GOT3 (cell line): ENCODE measurements at regions not wholly inside any gene's neighbourhood (a gene's known extent, or its start where the extent isn't known, plus 50 kb on each side); places are given as distances from the start of the nearest gene placed in this dataset.
"Not testable (repeated sequence)": the region's sequence is repeated elsewhere in the genome, so short reads cannot be mapped to it uniquely, and the experiment has no call there.

ENCODE experiments used
- DNase-seq: peaks from one replicate; lab custom pipeline; 2025; ENCODE audit warnings: mixed read lengths; lab: John Stamatoyannopoulos, UW

DNA sequence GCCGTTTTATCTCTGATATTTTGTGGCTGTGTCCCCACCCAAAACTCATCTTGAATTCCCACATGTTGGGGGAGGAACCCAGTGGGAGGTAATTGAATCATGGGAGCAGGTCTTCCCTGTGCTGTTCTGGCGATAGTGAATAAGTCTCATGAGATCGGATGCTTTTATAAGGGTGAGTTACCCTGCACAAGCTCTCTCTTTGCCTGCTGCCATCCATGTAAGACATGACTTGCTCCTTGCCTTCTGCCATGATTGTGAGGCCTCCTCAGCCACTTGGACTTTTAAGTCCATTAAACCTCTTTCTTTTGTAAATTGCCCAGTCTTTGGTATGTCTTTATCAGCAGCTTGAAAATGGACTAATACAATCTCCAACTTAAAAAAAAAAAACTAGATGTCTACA lies 502.8 kb downstream of the TFAP2B start:
- not testable (repeated sequence) for DNase-seq

DNA sequence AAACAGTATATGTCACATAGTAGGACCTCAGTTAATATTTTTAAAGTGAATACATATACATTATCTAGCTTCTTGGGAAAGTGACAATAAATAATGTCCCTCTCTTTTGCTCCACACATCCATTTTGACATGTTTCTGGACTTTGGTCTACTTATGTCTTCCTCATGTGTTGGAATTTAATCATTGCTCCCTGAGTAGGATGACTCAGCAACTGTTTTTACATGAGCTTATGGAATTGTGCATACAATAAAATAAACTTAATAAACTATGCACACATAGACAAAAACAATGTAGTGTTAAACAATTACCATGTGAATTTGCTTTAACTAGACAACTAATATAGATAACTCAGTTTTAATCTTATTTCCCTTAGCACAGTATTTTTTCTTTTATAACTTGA lies 503.8 kb downstream of the TFAP2B start:
- no peak for DNase-seq

DNA sequence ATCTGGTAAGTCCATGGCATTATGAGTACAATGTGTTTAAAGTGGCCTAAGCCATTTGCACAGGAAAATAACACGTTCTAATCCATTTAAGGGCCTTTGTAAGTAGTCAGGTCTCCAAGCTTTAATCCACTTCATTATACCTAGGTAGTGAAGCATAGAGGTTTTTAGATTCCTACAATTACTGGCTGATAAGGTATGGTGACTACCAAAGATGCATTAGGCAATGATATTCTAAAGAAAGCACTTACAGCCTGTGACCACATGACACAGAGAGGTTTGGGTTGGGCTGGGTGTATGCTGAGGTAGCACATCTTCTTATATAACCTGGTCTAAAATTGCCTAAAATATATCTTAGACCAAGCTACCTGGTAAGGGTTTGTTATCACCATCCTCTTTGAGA lies 504.4 kb downstream of the TFAP2B start:
- no peak for DNase-seq

DNA sequence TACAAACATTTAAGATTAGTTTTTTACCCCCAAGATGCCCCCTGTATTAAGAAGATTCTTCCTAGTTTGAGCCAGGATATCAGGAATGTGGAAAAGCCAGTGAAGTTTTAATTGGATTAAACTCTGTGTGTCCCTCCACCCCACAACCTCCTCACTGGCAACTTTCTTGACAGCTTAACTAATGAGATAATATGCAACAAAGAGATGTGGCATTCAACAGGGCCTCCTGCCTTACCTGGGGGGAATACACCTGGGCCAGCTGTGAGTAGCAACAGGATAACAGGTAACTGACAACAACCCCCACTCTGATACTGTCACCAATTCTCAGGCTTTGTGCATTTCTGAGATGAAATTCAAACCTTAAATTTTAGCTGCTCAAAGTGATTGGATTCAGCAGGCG lies 512.3 kb downstream of the TFAP2B start:
- DNase-seq, result no peak

DNA sequence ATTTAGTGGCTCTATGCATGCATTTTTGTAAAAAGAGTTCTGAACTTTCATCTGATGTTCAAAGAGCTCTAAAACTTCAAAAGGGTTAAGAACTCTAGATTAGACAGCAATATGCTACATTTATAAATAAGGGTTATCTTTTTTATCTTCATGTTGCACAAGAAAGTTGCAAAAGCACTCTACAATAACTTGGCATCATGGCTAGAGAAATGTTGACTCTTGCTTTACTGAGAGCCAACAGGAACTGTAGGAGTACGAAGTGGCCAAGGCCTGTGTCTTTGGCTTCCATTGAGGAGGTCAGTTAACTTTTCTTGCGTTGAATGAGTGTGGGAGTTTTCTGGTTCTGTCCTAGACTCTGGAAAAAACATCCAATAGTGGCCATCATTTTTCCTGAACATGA lies 516.9 kb downstream of the TFAP2B start:
- no peak for DNase-seq

DNA sequence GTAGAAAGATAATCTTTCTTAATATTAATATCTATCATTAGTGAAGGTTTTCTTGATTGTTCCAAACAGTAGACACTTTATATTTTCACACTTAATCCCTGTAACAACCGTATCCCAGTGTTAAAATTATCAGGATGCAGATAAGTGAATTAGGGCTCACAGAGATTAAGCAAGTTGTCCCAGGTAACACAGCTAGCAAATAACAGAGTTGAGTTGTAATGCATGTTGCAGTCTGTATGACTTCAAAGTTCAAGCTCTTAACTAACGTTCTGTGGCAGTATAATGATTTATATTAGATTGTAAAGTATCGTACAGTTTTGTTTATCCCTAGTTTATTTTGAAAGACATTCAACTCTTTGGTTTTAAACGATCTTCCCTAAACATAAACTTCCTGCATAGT lies 517.5 kb downstream of the TFAP2B start:
- DNase-seq, result no peak

DNA sequence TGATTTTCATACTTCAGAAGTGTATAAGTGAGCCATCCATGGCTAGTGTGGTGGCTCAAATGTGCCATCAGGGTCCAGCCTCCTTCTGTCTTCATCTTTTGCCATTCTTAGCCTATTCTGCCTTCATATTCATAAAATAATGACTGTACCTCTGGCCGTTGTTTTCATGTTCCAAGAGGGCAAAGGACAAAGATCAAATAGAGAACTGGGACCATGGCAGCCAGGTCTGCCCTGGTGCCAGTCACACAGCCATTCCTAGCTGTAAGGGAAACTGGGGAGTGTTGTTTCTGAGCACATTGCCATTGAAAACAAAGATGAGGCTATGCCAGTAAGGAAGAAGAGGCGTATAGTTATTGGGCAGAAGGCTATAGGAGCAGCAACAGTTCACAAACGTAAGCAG lies 518.6 kb downstream of the TFAP2B start:
- no peak for DNase-seq

DNA sequence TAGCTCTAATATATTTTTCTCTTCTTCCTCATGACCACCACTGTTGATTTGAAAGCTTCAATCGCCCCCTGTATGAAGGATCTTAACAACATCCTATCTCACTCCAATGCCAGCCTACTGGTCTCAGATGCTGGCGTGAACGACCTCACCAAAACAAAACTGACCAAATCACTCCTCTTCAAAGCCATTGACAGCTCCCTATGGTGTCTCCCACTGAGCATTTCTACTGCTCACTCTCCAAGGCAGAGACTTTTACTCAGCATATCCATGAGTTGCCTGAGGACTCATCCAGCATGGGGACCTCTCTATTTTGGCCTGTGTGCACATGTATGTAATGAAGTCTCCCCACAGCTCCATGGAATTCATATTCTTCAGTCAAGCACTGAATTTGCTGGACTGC lies 520.4 kb downstream of the TFAP2B start:
- DNase-seq, result no peak

DNA sequence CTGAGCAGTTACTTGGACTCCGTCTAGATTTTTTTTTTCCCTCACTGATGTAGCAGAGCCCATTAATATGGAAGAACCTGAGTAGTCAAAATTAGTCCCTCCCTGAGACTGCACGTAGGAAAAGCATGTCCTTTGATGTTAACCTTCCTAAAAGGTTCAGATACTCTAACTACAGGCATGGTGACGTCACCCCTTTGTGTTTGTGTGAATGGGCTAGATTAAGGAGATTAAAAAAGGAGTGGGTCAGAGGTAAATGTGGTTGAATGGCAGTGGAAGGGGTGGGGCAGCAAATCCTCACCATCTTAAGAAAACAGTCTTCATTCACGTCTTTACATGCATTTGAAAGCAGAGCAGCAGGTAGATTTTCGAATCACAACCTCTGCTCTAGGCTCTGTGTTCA lies 521.1 kb downstream of the TFAP2B start:
- DNase-seq, result no peak

DNA sequence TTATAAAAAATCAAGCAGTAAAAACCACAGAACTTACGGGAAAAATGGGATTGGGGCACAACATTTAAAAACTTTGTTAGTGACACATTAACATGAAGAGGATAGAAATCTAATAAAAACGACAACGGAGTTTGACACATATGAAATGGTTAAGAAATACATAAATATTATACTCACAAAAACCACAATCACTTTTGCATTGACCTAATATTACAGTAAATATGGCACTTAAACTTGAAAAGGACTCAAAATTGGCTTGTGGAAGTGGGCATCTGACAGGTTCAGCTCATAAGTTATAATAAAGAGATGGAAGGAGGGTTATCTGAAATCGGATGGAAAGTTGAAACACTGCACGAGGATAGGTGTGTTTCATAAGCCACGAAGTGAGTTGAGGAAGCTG lies 523.7 kb downstream of the TFAP2B start:
- no peak for DNase-seq

DNA sequence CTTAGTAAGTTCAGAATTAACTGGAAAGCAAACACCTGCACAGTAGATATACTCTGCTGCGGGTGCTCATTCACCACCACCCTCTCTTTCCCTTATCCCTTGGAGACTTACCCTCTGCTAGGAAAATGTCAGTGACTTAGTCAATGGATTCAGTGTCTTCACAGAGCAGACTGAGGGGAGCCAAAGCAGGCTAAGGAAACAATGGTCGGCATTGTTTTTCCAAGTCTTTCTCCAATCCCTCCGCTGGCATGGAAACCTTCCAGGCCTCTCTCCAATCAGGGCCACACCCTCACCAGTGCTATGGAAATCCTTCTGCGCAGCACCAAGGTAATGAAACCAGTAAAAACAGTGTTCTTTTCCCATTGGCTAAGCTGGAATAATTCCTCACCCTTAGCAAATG lies 531.2 kb downstream of the TFAP2B start:
- DNase-seq, result no peak

DNA sequence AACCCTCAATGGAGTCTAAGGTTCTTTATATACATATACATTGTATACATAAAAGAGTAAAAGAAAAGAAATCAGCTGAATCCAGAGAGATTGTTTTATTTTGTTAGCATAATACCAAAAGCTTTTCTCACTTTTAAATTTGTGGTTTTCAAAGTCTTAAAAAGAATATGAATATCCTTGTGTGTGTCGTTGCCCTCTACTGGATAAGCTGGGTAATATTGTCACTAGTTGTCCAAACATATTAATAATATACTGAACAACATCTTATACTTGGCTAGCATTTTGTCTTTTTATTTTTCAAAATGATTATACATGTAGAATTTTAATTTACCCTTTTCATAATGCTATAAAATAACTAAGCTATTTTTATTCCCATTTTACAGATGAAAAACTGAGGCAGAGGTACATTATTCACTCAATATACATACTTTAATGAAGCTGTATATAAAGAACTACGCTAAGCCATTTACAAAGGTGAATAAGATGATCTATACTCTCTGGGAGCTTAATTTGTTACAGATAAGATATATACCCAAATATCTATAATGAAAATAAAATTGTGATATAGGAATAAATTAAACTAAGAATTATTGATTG lies 531.7 kb downstream of the TFAP2B start:
- no peak for DNase-seq

DNA sequence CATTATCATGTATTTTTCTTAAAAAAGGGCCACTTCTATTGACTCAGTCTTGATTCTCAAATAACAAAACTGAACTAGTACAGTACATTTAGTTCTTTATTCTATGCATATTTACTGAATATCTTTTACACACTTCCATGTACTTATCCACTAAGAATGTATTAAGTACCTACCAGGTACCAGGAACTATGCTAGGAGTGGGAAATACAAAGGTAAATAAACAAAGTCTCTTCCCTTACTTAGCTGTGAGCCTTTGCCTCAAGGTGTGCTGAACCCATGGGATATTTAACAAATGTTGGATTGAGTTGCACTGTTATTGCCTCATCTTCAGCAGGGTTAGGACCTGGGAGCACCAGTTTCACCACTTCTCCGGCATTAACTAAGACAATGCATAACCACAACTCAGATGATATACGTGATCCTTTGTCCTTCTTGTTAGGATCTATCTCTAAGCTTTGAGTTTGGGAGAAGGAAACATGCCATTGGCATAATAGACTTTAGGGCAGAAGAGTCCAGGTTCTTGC lies 533.9 kb downstream of the TFAP2B start:
- no peak for DNase-seq

DNA sequence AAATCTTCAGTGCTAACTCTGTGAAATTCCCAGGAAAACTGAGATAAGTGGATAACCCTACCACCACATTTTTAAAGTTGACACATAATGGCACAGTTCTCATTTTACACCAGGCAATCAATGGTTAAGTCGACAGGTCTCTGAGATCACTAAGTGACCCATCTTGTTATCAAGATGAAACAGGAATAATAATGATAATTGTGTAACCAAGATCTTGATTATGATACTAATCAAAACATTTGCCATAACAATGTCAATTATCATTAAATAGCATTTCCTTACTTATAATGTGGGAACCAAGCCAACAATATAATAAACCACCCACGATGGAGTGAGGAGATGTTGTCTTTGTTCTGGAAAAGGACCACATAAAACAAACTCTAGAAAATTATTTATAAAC lies 541.6 kb downstream of the TFAP2B start:
- no peak for DNase-seq

DNA sequence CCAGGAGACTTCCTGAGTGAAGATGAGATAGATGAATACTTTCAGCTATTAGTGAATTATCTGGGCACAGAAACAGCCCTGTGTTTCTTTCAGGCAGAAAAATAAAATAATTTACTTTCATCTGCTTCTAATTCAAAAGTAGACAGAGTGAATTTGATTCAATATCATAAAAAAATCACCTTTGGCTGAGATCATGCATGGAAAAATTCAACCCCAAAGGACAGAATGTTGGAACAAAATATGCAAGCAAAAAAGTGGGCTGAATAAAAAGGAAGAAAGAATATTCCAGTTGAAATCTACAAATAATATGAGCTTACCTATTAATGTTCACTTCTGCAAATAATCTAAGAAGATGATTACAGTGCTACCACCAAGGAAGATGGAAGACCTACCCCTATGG lies 546.9 kb downstream of the TFAP2B start:
- no peak for DNase-seq

DNA sequence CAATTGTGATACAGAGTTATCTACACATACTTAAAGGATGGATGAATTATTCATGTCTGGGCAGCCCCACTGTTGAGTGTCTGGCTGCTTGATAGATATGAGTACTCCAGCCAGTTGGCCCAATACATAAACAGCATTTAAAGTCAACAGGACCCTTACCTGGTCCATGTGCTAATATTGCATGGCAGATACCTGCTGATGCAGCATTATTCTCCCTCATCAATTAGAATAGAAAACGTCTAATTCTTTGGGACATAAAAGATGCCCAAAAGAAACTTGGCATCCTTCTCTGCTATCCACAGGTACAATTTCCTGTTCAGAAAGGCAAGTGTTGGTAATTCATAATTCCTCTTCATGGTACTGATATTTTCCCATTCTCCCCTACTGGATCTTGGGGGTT lies 550.8 kb downstream of the TFAP2B start:
- no peak for DNase-seq

DNA sequence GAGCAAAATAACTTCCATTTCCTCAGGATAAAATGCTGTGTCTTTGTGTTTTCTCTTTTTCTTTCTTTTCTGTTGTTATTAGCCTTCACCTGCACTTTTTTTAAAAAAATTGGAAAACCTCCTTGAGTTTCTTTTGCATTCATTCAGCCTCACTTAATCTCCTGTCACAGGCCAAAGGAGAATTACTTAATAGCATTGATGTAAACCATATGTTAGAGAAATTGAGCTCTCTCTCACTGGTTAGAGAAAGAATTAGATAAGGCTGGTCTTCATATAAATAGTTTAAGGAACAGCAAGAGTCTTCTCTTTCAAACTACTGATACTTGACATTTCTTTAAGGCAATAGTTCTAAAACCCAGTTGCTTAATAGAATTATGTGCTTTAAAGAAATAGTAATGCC lies 564.2 kb downstream of the TFAP2B start:
- DNase-seq, result no peak

DNA sequence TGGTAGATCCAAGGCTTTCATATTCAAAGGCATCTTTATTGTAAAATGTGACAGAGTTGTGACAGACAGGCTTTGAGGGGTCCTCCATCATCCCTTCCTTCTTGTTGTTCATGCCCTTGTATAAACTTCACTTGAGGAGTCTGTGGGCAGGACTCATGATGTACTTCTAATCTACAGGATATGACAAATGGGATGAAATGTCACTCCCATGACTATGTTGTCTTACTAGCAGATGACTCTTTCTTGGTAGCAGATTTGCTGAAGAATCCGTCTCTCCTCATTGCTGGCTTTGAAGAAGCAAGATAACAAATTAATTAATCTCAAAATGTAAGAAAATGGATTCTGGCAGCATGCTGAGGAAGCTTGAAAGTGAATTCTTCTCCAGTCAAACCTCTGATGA lies 566.1 kb downstream of the TFAP2B start:
- DNase-seq, result no peak

DNA sequence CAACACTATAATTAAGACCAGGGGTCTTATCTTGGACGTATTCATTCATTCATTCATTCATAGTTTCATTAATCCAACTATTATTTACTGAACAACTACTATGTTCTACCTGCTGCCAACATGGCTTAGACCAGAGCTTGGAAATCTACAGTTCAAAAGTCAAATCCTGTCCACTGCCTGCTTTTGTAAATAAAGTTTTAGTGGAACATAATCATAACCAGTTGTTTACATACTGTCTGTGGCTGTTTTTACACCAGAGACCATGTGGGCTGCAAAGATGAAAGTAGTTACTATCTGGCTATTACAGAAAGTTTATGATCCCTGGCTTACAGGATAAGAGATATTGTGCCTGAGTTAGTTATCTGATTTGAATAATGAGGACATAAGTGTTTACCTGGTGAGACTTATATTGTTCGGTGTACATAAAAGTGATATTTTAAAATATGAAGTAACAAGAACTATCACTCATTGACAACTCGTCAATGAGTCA lies 567.7 kb downstream of the TFAP2B start:
- DNase-seq, result no peak

DNA sequence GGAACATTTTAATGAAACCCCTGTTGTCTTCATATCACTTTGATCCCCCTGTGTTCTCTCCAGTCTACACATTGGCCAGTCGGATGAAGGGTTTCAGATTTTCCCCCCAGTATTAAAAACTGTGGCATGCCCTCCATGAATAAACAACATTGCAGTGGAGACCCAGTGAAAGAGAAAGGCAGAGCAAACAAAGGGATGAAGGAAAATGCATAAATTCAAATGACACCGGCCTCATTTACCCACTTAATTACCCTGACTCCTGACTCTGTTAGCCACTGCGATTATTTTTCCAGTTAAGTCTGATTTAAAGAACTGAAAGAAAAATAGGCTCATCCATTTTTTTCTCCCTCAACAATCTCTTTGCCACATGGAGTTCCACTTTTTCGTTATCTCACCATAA lies 569.2 kb downstream of the TFAP2B start:
- DNase-seq, result no peak

DNA sequence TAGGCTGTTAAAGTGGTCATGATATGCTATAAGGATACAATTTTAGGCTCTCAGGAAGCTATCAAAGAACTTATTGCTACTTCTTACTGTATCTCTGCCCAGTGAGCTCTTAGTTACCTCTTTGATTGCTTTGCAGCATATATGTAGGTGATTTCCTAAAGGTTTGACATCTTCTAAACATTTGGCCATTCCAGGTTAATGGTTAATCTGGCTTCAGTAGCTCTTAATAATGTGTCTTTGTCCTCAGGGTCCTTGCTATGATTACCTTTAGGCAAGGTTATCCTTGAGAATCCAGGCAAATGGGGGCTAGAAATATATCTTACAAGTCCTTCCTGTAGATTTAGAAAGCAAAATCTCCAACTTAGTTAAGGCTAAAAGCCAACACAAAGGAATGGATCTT lies 575.4 kb downstream of the TFAP2B start:
- DNase-seq, result no peak

DNA sequence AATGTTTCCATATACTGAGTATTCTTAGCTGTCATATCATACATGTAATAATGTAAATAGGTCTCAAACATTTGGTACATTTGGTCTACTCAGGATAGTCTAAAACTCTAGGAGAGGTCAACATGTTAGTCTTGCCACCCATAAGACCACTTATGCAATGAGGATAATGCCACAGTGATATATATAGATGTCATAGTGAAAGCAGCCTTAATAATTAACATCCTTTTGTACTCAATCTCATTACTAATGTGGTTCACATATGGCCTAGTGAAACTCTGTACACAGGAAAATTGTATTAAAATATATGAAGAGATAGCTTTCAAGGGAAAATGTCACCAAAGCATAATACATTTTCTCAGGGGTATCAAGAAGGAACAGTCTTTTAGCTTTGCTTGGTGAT lies 577.9 kb downstream of the TFAP2B start:
- no peak for DNase-seq

DNA sequence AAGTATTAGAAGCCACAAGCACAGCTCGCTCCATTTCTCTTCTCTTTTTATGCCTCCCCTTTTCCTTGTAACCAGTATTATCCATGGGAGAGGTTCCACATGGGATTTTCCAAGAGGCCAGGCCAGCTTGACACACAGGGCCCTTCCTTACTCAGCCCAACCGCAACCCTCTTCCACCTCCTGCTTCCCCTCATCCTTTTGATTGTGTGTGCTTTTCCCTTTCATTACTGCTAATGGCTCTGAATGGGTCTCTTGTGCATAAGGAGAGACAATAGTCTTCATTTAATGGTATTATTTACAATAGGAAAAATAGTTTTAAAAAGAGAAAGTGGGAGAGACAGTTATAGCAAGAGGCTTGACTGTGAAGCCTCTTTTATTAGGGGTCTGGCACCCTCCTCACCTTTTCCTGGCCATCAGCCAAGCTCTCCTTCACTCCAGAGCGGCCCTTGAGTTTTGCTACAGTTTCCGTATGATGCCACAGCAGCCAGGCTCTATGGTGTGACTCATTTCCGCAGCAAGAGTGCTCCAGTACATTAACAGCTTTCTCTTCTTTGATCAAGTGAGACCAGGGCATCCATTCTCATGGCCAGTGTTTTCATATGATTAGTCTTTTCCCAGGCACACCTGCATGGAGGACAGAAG lies 579.5 kb downstream of the TFAP2B start:
- no peak for DNase-seq

DNA sequence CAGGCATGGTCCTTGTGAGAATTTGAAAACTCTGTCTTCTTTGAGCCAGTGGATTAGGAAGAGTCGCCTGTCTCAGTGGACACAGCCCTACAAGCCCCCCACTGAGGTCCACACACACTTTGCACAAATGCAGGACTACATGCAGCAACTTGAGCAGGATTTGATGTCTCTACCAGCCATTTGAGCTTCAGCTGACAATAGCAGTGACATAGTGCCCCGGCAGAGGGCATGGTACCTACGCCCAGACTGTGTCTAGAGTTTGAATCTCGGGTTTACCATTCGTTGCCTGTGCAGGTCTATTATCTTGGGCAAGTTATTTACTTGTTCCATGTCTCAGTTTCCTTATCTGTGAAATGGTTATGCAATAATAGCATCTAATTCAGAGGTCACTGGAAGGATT lies 580.1 kb downstream of the TFAP2B start:
- no peak for DNase-seq
